Adrenal gland (tissue), 5 donors: ENCODE measurements at regions not wholly inside any gene's neighbourhood (a gene's known extent, or its start where the extent isn't known, plus 50 kb on each side); places are given as distances from the start of the nearest gene placed in this dataset.

Experiments
- POLR2A ChIP-seq, 2 donors: fragments of 450-650 bp; IDR thresholded peaks; one replicate each; pipeline ENCODE4 v1.6.1; 2017; ENCODE audit warnings: antibody characterized with exemption in 2 of 2, mild to moderate bottlenecking in 2 of 2, moderate library complexity in 1 of 2
- TF ChIP-seq, protein P1 (sequence below), 6 experiments: fragments of 450-650 bp in 4 of 6; fragments of 200-600 bp in 2 of 6; sonication (generic) in 1 of 6; IDR thresholded peaks; 1 replicate in 5 of 6; 2 replicates in 1 of 6; pipeline versions ENCODE4 v1.5.1 to v1.8.0; 2016 to 2021; ENCODE audit warnings: antibody characterized with exemption in 6 of 6, mild to moderate bottlenecking in 2 of 6, moderate library complexity in 1 of 6
- donor health status: DM: no; HTN: no; CAD: no.

DNA sequence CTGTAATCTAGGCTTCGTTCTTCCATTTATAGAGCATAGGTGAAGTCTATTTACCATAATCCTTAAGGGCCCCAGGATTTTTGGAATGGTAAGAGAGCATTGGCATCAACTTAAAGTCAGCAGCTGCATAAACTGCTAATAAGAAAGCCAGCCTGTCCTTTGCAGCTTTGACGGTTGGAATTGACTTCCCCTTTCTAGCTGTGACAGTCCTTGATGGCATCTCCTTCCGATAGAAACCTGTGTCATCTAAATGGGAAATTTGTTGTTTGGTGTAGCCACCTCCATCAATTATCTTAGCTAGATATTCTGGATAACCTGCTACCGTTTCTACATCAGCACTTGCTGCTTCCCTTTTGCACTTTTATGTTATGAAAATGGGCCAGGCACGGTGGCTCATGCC lies 58.0 kb upstream of the GLYATL1B start:
- TF ChIP-seq, protein P1, sequence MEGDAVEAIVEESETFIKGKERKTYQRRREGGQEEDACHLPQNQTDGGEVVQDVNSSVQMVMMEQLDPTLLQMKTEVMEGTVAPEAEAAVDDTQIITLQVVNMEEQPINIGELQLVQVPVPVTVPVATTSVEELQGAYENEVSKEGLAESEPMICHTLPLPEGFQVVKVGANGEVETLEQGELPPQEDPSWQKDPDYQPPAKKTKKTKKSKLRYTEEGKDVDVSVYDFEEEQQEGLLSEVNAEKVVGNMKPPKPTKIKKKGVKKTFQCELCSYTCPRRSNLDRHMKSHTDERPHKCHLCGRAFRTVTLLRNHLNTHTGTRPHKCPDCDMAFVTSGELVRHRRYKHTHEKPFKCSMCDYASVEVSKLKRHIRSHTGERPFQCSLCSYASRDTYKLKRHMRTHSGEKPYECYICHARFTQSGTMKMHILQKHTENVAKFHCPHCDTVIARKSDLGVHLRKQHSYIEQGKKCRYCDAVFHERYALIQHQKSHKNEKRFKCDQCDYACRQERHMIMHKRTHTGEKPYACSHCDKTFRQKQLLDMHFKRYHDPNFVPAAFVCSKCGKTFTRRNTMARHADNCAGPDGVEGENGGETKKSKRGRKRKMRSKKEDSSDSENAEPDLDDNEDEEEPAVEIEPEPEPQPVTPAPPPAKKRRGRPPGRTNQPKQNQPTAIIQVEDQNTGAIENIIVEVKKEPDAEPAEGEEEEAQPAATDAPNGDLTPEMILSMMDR (IDR thresholded peaks at IDR 0.05), result no peak
- no peak for TF ChIP-seq POLR2A (IDR thresholded peaks at IDR 0.05)
